HG03103 (cell line): ENCODE measurements at regions not wholly inside any gene's neighbourhood (a gene's known extent, or its start where the extent isn't known, plus 50 kb on each side); places are given as distances from the start of the nearest gene placed in this dataset.

ENCODE experiments used
- ATAC-seq: cut with Tn5 transposase; IDR thresholded peaks from one replicate; pipeline ENCODE4 v1.9.1; 2021; ENCODE audit warnings: low read depth; ENCODE audit not compliant: unreplicated experiment

GRCh38 chr11:111148953-111149352 lies 96.6 kb upstream of the POU2AF2 start:
- ATAC-seq = no peak

GRCh38 chr11:111148121-111148520 lies 97.4 kb upstream of the POU2AF2 start:
- no peak for ATAC-seq

- ATAC-seq = no peak
Observed at GRCh38 chr11:111137846-111138245, 107.7 kb upstream of the POU2AF2 start.

GRCh38 chr11:111135778-111136570 lies 109.6 kb upstream of the POU2AF2 start:
- no peak for ATAC-seq

- ATAC-seq = no peak
Observed at GRCh38 chr11:111135101-111135500, 110.4 kb upstream of the POU2AF2 start.

GRCh38 chr11:111128076-111128870 lies 117.3 kb upstream of the POU2AF2 start:
- no peak for ATAC-seq

- no peak for ATAC-seq
Observed at GRCh38 chr11:111124724-111125123, 120.8 kb upstream of the POU2AF2 start.

- ATAC-seq = no peak
Observed at GRCh38 chr11:111123463-111124398, 121.8 kb upstream of the POU2AF2 start.

GRCh38 chr11:111120696-111121302 lies 124.7 kb upstream of the POU2AF2 start:
- no peak for ATAC-seq

GRCh38 chr11:111120161-111120560 lies 125.4 kb upstream of the POU2AF2 start:
- no peak for ATAC-seq

GRCh38 chr11:111119751-111120150 lies 125.8 kb upstream of the POU2AF2 start:
- no peak for ATAC-seq

GRCh38 chr11:111115890-111116289 lies 129.6 kb upstream of the POU2AF2 start:
- ATAC-seq = no peak

- no peak for ATAC-seq
Observed at GRCh38 chr11:111114091-111114490, 131.4 kb upstream of the POU2AF2 start.

- no peak for ATAC-seq
Observed at GRCh38 chr11:111112614-111113013, 132.9 kb upstream of the POU2AF2 start.

- ATAC-seq = no peak
Observed at GRCh38 chr11:111107501-111107900, 138.0 kb upstream of the POU2AF2 start.

GRCh38 chr11:111106641-111107040 lies 138.9 kb upstream of the POU2AF2 start:
- no peak for ATAC-seq

- ATAC-seq = no peak
Observed at GRCh38 chr11:111105566-111105965, 140.0 kb upstream of the POU2AF2 start.

- ATAC-seq = no peak
Observed at GRCh38 chr11:111104185-111104584, 141.3 kb upstream of the POU2AF2 start.

- ATAC-seq = no peak
Observed at GRCh38 chr11:111101881-111102280, 143.6 kb upstream of the POU2AF2 start.

- no peak for ATAC-seq
Observed at GRCh38 chr11:111099028-111099713, 146.4 kb upstream of the POU2AF2 start.
